NCI-H2107 (cell line): ENCODE measurements at regions not wholly inside any gene's neighbourhood (a gene's known extent, or its start where the extent isn't known, plus 50 kb on each side); places are given as distances from the start of the nearest gene placed in this dataset.
"Not testable (repeated sequence)": the region's sequence is repeated elsewhere in the genome, so short reads cannot be mapped to it uniquely, and the experiment has no call there.

Source experiments
- DNase-seq: peaks from one replicate; lab custom pipeline; 2025; lab: John Stamatoyannopoulos, UW

DNA sequence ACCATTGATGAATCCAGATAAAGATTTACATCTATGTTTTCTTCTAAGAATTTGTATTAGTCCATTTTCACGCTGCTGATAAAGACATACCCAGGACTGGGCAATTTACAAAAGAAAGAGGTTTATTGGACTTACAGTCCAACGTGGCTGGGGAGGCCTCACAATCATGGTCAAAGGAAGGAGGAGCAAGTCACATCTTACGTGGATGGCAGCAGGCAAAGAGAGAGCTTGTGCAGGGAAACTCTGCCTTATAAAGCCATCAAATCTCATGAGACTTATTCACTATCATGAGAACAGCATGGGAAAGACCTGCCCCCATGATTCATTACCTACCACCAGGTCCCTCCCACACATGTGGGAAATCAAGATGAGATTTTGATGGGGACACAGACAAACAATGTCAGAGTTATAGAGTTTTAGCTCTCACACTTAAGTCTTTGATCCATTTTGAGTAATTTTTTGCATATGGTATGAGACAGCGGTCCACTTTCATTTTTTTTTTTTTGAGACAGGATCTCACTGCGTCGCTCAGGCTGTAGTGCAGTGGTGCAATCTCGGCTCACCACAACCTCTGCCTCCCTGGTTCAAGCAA is 53.5 kb upstream of the JADE2 start:
- not testable (repeated sequence) for DNase-seq

DNA sequence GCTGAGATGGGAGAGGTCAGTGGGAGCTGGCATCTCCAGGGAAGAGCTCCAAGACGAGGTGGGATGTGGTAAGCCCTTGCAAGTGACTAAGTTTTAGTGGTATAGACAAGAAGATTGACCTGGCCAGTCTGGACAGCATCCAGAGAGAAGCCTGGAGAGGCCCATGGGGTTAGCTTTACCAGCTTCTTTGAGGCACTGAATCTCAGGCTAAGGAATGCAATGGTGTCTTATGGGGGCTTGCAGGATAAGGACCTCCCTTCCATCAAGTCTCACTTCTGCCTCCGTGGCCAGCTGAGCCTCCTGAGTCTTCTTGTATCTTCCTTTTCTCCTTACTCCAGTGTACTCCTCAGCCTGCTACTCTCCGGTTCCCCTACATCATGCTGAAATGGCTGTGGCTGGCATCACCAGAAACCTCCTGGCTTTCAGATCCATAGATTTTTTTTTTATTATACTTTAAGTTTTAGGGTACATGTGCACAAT is 56.5 kb upstream of the JADE2 start:
- DNase-seq: no peak

DNA sequence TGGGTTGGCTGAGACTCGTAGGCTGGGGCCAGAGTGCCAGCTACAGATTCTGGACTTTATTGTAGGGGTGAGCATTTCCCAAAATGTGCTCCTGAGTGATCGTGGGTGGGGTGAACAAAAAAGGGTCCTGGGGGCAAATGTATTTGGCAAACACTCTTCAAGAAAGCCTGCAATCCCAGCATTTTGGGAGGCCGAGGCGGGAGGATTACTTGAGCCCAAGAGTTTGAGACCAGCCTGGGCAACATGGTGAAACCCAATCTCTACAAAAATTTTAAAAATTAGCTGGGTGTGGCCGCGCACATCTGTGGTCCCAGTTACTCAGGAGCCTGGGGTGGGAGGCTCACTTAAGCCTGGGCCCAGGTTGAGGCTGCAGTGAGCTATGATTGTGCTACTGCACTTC is 55.5 kb upstream of the CDKN2AIPNL start:
- DNase-seq: no peak

DNA sequence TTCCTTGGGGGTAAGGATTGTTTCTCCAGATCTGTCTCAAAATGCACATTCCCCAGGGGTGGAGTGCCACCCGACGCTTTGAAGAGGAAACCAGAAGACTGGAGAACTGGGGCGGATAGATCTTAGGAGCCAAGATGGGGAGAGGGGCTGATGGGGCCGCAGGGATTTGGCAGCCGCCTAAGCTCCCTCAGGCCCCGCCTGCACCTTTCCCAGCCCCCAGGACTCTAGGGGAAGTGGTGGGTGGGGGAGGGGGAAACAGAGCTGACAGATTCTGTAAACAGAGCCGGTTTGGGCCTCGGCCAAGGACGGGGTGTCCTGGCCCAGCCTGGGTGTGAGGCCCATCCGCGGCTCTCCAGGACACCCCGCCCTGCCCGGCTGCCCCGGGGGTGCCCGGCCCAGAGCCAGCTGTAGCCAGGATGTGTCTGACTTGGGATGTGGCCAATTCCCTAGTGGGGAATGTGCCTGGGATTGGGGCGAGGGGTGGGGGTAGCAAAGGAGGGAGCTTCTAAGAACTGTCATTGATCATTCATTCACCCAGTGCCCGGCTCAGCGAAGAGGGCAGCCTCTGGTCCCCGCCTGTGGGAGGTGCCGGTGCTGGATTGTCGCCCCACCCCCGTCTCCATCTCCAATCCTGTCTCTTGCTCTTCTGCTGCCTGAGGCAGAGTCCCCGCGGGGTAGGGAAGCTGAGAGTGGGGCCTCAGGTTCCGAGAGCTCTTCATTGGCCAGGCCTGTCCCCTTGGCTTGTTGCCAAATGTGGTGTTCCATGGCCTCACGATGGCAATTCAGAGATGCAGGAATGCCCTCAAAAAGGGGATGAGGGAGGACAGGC is 54.8 kb upstream of the CDKN2AIPNL start:
- peak; percentile 13 for DNase-seq

DNA sequence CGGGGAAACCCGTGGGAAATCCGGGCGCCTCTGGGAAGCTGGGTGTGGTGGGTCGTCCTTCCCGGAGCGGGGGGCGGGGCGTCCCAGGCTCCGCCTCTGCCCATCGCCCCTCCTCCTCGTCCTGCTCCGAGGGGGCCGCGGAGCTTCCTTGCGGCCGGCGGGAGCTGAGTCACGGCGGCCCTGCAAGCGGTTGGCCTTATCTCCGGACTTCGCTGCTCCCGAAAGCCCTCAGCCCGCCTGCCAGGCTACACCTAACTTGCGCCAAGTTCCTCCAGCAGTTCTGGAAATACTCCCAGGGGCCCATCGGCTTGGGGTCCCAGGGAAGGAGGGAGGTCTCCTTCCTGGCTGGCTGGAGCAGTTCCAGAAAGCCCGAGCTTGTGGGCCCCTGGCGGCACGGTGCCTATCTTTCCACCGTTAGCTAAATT is 54.1 kb upstream of the CDKN2AIPNL start:
- peak; percentile 14 for DNase-seq

DNA sequence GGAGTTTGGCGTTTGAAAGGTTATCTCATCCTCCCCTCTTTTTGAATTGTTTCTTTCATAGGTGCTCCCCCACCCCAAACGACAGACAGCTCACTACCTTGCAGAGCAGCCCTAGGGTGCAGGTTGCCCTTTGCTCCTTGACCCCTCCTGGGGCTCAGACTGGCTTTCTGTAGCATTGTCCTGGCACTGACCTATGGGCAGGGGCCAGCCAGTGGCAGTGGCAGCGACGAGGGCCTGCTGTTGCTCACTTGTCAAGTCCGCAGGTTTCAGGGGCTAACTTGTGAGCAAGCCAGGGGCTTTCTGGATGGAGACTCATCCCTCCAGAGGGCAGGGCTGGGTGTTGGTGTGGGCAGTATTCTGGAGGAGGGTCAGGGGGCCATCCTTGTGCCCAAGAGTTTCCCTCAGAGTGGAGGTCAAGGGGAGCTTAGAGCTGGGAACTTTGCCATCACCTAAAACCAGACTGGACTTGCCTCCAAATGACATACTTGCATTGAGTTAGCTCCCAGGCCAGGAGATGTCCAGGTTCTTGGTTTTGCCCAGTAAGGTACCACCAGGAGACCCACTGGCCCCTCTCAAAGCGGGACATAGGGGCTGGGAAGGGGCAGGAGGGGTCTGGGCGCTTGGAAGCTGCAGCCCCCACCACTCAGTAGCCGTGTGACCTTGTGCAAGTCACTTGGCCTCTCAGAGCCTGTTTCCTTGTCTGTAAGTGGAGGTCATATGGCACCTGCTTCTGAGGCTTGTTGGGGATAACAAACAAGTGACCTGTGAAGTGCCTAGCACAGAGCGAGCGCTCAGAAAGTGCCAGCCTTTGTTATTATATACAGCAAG is 53.5 kb upstream of the CDKN2AIPNL start:
- DNase-seq: no peak

DNA sequence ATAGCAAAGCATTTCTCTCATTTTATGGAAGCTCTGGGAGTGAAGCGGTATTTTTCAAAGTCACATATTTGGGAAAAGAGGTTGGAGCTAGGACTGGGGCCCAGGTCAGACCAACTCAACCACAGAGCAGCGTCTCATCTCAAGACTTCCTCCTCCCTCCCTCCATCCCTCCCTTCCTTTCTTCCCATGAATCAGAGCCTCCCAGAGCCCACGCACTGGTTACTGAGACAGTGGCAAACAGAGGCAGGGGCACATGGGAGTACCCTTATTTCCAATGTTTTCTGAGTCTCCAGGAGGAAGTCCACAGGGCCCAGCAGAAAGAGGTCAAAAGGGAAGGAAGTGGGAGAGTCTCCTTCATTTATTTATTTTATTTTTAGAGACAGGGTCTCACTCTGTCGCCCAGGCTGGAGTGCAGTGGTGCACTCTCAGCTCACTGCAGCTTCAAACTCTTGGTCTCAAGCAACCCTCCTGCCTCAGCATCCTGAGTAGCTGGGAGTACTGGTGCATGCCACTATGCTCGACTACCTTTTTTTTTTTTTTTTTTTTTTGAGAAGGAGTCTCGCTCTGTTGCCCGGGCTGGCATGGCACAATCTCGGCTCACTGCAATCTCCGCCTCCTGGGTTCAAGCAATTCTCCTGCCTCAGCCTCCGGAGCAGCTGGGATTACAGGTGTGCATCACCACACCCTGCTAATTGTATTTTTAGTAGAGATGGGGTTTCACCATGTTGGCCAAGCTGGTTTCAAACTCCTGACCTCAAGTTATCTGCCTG is 52.5 kb upstream of the CDKN2AIPNL start:
- DNase-seq: no peak

DNA sequence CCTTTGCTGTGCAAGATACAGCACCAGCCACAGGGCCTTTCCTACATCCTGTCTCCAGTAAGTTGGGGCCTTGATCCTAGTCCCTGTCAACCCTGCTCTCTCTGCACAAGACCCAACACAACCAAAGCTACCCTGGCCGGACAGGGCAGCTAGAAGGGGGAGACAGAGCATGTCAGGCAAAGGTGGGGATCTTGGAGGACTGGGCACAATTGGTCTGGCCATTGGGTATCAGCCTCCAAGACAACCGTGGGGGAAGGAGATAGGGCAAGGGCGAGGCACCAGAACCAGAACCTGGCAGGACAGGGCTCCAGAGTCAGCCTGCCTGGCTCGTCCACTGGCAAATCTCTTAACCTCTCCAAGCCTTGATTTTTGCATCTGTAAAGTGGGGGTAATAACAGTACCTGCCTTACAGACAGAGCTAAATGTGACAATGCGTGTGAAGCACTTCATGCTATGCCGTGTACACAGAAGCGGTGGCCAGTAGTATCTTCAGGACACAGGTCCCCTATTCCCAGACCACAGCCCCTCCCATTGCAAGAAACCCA is 51.6 kb upstream of the CDKN2AIPNL start:
- DNase-seq: no peak

DNA sequence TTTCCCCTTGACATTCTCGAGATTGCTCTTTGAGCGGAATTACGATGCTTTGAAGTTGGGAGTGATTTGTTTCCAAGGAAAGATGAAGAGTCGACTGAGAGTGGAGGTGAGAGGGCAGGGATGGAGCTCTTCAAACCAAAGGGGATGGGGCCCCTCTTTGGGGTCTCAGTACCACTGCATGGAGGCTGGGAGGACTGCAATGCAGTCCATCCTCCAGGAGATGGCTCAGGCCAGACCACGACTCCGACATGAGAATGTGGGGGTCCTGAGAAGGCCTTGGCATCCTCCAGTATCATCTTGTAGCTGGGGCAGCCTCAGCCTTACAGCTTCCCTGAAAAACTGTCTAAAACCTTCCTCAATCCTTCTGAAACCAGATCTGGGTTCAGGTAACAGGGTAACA is 51.1 kb upstream of the CDKN2AIPNL start:
- no peak for DNase-seq

DNA sequence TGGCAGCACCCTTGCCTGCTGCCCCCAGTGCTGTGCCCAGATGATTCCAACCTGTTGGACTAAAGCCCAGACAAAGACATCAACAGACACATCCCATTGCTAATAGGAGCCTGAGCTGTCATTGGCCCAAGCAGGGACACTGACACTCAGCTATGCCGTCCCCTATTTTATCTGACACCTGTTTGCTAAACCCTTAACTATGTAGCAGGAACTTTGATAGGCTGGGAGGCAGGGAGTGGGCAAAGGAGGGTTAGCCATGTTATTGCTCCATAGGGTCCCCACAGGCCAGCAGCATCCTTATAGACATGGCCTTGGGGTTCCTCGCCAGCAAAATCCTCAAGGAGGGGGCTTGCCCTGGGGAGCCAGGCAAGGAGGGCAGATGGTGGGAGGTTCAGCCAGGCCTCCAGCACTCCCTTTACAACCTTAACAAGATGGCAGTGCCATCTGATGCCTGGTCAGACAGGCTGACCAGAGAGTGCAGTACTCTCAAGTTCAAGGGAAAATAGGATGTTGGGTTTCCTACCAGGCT is 50.4 kb upstream of the CDKN2AIPNL start:
- no peak for DNase-seq
